Astrocyte of the cerebellum (primary cell): ENCODE measurements at regions not wholly inside any gene's neighbourhood (a gene's known extent, or its start where the extent isn't known, plus 50 kb on each side); places are given as distances from the start of the nearest gene placed in this dataset.

Source experiments
- DNase-seq: peaks from one replicate; pipeline ENCODE4 v3.0.0-alpha.2; 2011; ENCODE audit warnings: low read depth
- H3K4me3 ChIP-seq: 2 replicates; pipeline ENCODE4 v1.5.1; 2011; ENCODE audit warnings: mild to moderate bottlenecking, low read depth, low read length, moderate library complexity
- in situ Hi-C: cut with HindIII; loops from 2 replicates; pipeline ENCODE4 v1.10.0; 2017; ENCODE audit warnings: low sequenced_read_pairs
- TF ChIP-seq, protein P1 (sequence below): IDR thresholded peaks from 2 replicates; pipeline ENCODE4 v1.5.1; 2012; ENCODE audit warnings: low read length, low read depth, moderate library complexity, mild to moderate bottlenecking; ENCODE audit errors: missing control alignments

DNA sequence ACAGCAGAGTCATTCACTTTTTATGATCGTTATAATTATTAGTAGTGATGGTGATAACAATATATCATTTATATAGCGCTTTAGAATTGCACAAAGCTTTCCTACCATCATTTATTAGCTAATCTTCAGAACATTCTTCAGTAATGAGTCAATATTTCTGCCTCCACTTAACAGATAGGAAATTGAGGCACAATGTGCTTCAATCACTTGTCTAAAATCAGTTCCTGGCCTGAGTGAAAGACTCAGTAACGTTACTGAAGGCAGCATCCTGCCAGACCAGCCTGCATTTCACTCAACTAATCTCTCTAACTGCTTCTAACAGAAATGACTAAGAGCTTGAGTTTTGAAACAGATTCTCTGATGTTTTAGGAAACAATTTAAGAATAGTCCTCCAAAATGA is 412.1 kb downstream of the MZT1 start:
- TF ChIP-seq, protein P1, sequence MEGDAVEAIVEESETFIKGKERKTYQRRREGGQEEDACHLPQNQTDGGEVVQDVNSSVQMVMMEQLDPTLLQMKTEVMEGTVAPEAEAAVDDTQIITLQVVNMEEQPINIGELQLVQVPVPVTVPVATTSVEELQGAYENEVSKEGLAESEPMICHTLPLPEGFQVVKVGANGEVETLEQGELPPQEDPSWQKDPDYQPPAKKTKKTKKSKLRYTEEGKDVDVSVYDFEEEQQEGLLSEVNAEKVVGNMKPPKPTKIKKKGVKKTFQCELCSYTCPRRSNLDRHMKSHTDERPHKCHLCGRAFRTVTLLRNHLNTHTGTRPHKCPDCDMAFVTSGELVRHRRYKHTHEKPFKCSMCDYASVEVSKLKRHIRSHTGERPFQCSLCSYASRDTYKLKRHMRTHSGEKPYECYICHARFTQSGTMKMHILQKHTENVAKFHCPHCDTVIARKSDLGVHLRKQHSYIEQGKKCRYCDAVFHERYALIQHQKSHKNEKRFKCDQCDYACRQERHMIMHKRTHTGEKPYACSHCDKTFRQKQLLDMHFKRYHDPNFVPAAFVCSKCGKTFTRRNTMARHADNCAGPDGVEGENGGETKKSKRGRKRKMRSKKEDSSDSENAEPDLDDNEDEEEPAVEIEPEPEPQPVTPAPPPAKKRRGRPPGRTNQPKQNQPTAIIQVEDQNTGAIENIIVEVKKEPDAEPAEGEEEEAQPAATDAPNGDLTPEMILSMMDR, result no peak
- in situ Hi-C loops, result no loop called here
- DNase-seq, result no peak
- no peak overlapping the region for H3K4me3 ChIP-seq

DNA sequence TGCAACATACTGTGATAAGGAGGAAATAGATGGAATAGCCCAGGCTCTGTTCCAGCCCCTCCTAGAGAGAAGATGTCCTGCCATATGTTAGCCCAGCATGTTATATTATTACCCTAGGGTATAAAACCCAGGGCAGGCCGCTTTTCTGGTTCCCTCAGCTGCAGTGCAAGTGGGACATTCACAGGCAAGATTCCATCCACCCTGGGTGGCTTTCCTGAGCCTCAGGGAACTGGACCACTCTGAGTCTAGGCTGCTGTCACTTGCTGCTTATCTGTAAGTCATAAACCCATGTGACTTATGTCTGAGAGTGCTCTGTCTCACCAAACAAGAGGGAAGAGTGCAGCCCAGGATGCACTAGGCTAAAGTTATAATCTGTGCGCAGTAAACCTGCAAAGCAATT is 413.2 kb downstream of the MZT1 start:
- TF ChIP-seq, protein P1, result no peak
- DNase-seq, result no peak
- H3K4me3 ChIP-seq, result no peak overlapping the region
- in situ Hi-C loops, result no loop called here

DNA sequence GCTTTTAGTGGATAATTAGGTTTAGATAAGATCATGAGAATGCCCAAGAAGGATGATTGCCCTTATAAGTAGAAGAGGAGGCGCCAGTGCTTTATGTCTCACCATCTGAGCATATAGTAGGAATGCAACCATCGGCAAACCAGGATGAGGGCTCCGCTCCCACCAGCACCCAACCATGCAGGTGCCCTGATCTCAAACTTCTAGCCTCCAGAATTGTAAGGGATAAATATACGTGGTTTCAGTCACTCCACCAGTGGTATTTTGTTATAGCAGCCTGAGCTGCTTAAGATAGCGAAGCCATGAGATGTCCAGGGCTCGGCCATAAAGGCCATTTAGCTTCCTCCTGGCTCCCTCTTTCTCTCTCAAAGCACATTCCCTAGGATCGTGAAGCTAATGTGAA is 413.9 kb downstream of the MZT1 start:
- DNase-seq, result no peak
- TF ChIP-seq, protein P1, result no peak

DNA sequence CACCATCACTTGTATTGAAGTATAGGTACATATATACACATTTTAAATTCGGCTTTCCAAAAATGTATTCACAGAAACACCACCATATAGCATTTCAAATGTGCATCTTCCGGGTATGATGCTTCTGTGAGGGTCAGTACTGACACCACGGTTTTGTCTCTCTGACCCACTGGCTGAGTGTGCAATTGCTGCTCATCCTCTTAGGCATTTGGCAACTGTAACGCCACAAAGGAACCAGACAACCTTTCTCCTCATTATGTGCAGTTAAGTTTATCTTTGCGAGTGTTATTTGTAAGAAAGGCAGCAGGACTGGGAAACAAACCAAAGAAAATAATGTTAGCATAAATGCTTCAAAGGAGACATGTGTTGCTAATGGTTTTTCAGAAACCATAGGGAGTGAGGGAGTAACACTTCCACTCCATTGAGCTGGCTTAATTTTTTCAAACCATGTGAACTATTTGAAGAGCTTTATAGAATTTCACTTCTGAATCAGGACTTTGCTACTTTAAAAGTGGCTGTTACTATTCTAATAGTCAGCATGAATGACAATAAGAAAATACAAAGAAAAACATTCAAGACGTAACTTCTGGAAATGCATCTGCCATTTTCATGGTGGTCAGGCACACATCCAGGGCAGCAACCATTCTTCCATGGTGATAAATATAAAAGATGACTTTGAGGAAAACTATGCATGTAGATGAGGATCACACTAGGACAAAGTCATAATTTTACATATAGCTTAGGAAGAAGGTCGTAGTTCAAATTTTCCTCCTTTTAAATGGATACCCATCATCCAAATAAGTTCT is 423.3 kb downstream of the MZT1 start:
- in situ Hi-C loops, result no loop called here
- H3K4me3 ChIP-seq, result no peak overlapping the region
- TF ChIP-seq, protein P1, result no peak
- DNase-seq, result peak; percentile 98

More for the DNA sequence above, 413.9 kb downstream of the MZT1 start:
- no peak overlapping the region for H3K4me3 ChIP-seq
- in situ Hi-C loops, result no loop called here

DNA sequence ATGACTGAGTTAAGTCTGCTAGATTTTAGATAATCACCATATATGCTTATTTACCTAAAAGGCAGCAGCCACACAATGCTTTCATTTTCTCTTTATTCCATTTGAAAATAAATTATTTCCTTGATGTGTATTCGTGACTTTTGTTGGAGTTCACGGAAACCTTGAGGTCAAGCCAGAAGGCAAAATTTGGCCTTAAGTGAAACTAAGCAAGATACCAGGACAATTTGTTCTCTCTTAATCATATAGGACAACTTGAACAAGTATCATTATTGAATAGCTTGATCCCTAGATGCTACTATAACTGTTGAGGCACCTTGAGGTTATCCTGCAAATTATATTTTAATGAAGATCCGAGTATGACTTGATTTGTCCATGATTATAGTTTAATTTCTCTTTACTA is 429.2 kb upstream of the DACH1 start:
- DNase-seq, result no peak
- TF ChIP-seq, protein P1, result no peak
- H3K4me3 ChIP-seq, result no peak overlapping the region
- in situ Hi-C loops, result no loop called here

DNA sequence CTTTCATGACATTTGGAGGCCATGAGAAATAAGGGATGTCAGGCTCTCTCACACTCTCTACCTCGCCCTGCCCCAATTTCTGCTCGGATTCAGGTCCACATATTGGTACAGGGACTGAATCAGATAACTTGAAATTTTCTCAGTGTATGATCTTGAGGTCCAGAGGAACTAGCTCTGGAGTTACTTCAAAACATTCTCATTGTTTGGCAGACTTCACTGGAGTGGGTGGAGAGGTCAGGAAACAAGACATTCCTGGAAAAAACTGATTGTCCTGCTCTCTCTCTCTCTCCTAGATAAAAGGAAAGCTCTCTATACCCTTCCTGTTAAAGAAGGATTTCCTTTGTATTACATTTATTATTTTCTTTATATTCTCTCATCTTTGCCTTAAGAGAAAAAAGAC is 428.1 kb upstream of the DACH1 start:
- in situ Hi-C loops, result no loop called here
- peak; percentile 46 for DNase-seq
- H3K4me3 ChIP-seq, result no peak overlapping the region
- TF ChIP-seq, protein P1, result no peak
